Lower leg skin (tissue), 4 donors: ENCODE measurements at regions not wholly inside any gene's neighbourhood (a gene's known extent, or its start where the extent isn't known, plus 50 kb on each side); places are given as distances from the start of the nearest gene placed in this dataset.

ENCODE experiments used
- DNase-seq, 2 donors: peaks; one replicate each; pipeline ENCODE4 v3.0.0-alpha.2; 2019; ENCODE audit warnings: low spot score in 2 of 2
- H3K4me3 ChIP-seq: fragments of 200-600 bp; sonication (generic); 2 replicates; pipeline ENCODE4 v1.5.1; 2017; ENCODE audit warnings: mild to moderate bottlenecking, low read depth; ENCODE audit not compliant: poor library complexity, severe bottlenecking
- POLR2A ChIP-seq, 2 donors: fragments of 450-650 bp; IDR thresholded peaks; one replicate each; pipeline ENCODE4 v1.6.1; 2016 to 2017; ENCODE audit warnings: antibody characterized with exemption in 2 of 2, mild to moderate bottlenecking in 1 of 2, moderate library complexity in 1 of 2
- WGBS, 2 donors: methylation state at CpG; one replicate each; pipeline ENCODE4 v1.1.5; 2018; 5-methylcytosine and 5-hydroxymethylcytosine counted together
- intact Hi-C: fragments of 100-400 bp; cut with DNase I; formaldehyde crosslinking; loops from one replicate; pipeline ENCODE4 v1.15.0; 2023; ENCODE audit warnings: low total_unique reads
- TF ChIP-seq, protein P1 (sequence below), 3 donors: fragments of 450-650 bp; IDR thresholded peaks; one replicate each; pipeline ENCODE4 v1.5.1; 2016; ENCODE audit warnings: antibody characterized with exemption in 3 of 3, mild to moderate bottlenecking in 3 of 3, moderate library complexity in 2 of 3

DNA sequence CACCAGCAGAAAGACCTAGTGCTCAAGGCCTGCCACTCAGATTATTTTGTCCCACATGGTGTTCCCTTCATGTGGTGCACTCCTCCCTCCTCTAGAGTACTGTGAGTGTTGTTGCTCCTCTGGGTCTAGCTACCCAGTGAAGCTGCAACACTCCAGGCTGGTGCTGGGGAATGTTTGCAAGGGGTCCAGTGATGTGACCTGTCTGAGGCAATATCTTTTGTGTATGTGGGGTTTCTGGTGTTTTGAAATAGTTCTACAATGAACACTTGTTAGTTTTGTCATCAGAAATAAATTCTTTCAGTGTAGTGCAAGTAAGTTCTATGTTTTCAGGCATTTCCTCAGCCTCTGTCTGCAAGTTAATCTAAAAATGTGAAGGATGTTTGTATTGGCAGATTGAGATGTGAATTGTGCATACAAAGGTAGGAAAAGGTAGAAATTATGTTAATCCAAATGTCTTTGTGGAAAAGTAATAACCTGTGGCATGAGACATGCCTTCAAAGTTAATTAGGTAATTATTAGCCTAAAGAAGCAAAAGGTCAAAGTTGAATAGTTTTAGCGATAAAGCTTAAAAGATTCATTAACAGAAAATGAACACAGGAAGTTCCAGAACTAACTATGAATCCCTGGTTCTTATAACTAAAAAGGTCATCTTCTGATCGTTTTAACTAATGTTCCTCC, 616.8 kb downstream of the LTN1 start:
- DNase-seq = no peak
- no peak overlapping the region for H3K4me3 ChIP-seq
- WGBS, 2 donors = 72 to 78% methylated on average over 2 of the region's 2 CpGs
- TF ChIP-seq, protein P1, sequence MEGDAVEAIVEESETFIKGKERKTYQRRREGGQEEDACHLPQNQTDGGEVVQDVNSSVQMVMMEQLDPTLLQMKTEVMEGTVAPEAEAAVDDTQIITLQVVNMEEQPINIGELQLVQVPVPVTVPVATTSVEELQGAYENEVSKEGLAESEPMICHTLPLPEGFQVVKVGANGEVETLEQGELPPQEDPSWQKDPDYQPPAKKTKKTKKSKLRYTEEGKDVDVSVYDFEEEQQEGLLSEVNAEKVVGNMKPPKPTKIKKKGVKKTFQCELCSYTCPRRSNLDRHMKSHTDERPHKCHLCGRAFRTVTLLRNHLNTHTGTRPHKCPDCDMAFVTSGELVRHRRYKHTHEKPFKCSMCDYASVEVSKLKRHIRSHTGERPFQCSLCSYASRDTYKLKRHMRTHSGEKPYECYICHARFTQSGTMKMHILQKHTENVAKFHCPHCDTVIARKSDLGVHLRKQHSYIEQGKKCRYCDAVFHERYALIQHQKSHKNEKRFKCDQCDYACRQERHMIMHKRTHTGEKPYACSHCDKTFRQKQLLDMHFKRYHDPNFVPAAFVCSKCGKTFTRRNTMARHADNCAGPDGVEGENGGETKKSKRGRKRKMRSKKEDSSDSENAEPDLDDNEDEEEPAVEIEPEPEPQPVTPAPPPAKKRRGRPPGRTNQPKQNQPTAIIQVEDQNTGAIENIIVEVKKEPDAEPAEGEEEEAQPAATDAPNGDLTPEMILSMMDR (IDR thresholded peaks at IDR 0.05) = no peak
- no peak for TF ChIP-seq POLR2A (IDR thresholded peaks at IDR 0.05)
- intact Hi-C loops = no loop called here

DNA sequence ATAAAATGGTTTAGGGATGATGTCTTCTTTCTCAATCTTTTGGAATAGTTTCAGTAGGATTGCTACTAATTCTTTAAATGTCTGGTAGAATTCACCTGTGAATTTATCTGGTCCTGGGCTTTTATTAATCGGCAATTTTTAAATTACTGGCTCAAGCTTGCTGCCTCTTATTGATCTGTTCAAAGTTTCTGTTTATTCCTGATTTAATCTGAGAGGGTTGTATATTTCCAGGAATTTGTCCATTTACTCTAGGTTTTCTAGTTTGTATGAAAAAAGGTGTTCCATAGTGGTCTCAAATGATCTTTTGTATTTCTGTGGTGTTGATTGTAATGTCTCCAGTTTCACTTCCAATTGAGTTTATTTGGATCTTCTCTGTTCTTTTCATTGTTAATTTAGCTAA, 617.8 kb downstream of the LTN1 start:
- intact Hi-C loops = no loop called here
- H3K4me3 ChIP-seq = no peak overlapping the region
- 97% methylated on average over 1 of the region's 1 CpG for WGBS, 2 donors
- no peak for DNase-seq
- TF ChIP-seq, protein P1 (IDR thresholded peaks at IDR 0.05) = no peak
- TF ChIP-seq POLR2A (IDR thresholded peaks at IDR 0.05) = no peak

DNA sequence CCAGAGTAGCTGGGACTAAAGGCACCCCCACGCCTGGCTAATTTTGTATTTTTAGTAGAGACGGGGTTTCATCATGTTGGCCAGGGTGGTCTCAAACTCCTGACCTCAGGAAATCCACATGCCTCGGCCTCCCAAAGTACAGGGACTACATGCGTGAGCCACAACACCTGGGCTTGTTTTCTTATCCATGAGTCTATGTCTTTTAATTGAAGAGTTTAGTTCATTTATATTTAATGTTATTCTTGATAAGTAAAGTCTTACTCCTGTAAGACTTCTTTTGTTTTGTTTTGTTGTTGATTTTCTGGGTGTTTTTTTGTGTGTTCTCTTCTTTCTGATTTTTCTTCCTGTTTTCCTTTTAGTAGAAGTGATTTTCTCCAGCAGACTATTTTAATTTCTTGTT, 621.0 kb downstream of the LTN1 start:
- intact Hi-C loops = no loop called here
- 93 to 94% methylated on average over 4 of the region's 4 CpGs for whole genome bisulfite sequencing, 2 donors
- DNase-seq = no peak
- TF ChIP-seq POLR2A (IDR thresholded peaks at IDR 0.05) = no peak
- TF ChIP-seq, protein P1 (IDR thresholded peaks at IDR 0.05) = no peak
- H3K4me3 ChIP-seq = no peak overlapping the region

DNA sequence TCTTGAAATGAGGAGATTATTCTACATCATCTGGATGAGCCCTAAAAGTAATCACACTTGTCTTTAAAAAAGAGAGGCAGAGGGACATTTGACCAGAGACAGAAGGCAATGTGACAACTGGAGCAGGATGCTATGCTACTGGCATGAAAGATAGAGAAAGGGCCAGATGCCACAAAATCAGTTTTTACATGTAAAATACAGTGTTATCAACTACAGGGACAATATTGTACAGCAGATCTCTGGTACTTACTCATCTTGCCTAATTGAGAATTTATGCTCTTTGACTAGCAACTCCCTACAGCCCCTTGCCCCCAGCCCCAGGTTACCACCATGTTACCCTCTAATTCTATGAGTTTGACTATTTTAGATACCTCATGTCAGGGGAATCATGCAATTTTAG, 633.4 kb downstream of the LTN1 start:
- intact Hi-C loops = no loop called here
- H3K4me3 ChIP-seq = no peak overlapping the region
- TF ChIP-seq, protein P1 (IDR thresholded peaks at IDR 0.05) = no peak
- TF ChIP-seq POLR2A (IDR thresholded peaks at IDR 0.05) = no peak
- DNase-seq = no peak

DNA sequence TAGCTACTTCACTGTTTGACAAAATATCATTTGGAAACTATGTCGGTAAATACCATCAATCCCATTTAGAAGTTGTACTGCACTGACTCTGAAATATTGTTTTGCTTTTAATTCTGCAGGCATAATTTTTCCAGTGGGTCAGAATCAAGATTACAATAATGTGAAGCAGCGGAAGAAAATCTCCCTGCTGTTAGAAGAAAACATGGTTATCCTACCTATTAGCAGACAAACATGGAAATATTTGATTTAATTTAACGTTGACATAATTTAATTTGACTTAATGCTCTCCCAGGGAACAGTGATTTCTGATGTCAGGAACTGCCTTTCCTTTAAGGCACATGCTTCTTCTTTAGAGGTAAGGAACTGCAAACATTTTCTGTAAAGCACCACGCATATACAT, 634.0 kb downstream of the LTN1 start:
- intact Hi-C loops = no loop called here

More for the DNA sequence above, 634.0 kb downstream of the LTN1 start:
- no peak overlapping the region for H3K4me3 ChIP-seq
- WGBS, 2 donors = 83 to 85% methylated on average over 4 of the region's 4 CpGs
- DNase-seq = no peak
- TF ChIP-seq, protein P1 (IDR thresholded peaks at IDR 0.05) = no peak
- TF ChIP-seq POLR2A (IDR thresholded peaks at IDR 0.05) = no peak
